Natural killer cell (primary cell): ENCODE measurements at regions not wholly inside any gene's neighbourhood (a gene's known extent, or its start where the extent isn't known, plus 50 kb on each side); places are given as distances from the start of the nearest gene placed in this dataset.

ENCODE experiments used
- ATAC-seq, 3 donors: fragments of 150-1000 bp in 2 of 3; fragments of 200-7000 bp in 1 of 3; cut with Tn5 transposase; 1 replicate in 1 of 3; 2 replicates in 2 of 3; pipeline ENCODE4 v1.10.0; 2021; ENCODE audit warnings: mild to moderate bottlenecking in 2 of 3, moderate library complexity in 2 of 3
- DNase-seq, 2 donors: peaks; one replicate each; pipeline versions ENCODE4 v3.0.0 to v3.0.0-alpha.2; 2013 to 2021; ENCODE audit warnings: mixed read lengths in 1 of 2
- H3K27ac ChIP-seq: one replicate; pipeline ENCODE4 v1.5.1; 2013; ENCODE audit warnings: mild to moderate bottlenecking, low read length
- H3K27me3 ChIP-seq: one replicate; pipeline ENCODE4 v1.6.1; 2013; ENCODE audit warnings: low read length; ENCODE audit not compliant: control insufficient read depth, insufficient read depth
- H3K36me3 ChIP-seq: one replicate; pipeline ENCODE4 v1.6.1; 2013; ENCODE audit warnings: low read length; ENCODE audit not compliant: control insufficient read depth, insufficient read depth
- H3K4me1 ChIP-seq: one replicate; pipeline ENCODE4 v1.6.1; 2013; ENCODE audit warnings: low read length; ENCODE audit not compliant: control insufficient read depth, insufficient read depth
- H3K4me3 ChIP-seq: one replicate; pipeline ENCODE4 v1.5.1; 2013; ENCODE audit warnings: low read length
- H3K9me3 ChIP-seq: one replicate; pipeline ENCODE4 v1.6.1; 2013; ENCODE audit warnings: low read length; ENCODE audit not compliant: control insufficient read depth, insufficient read depth
- H3K27ac Mint-ChIP-seq, 2 donors: one replicate each; pipeline ENCODE4 v1.8.0; 2022; ENCODE audit warnings: mild to moderate bottlenecking in 2 of 2, mixed read lengths in 2 of 2, moderate library complexity in 1 of 2
- H3K27me3 Mint-ChIP-seq, 2 donors: one replicate each; pipeline ENCODE4 v1.8.0; 2022; ENCODE audit warnings: low read depth in 2 of 2, mixed read lengths in 2 of 2
- H3K36me3 Mint-ChIP-seq: one replicate; pipeline ENCODE4 v1.8.0; 2022; ENCODE audit warnings: mixed read lengths
- H3K4me1 Mint-ChIP-seq, 2 donors: one replicate each; pipeline ENCODE4 v1.8.0; 2022; ENCODE audit warnings: mixed read lengths in 2 of 2
- H3K4me3 Mint-ChIP-seq: one replicate; pipeline ENCODE4 v1.8.0; 2022; ENCODE audit warnings: mild to moderate bottlenecking, moderate library complexity, mixed read lengths
- H3K9me3 Mint-ChIP-seq, 2 donors: one replicate each; pipeline ENCODE4 v1.8.0; 2022; ENCODE audit warnings: mixed read lengths in 2 of 2
- CTCF ChIP-seq: fragments of 200-600 bp; IDR thresholded peaks from one replicate; pipeline ENCODE4 v1.8.0; 2022; ENCODE audit warnings: antibody characterized with exemption
- WGBS: methylation state at CpG from one replicate; pipeline ENCODE4 v1.1.7; 2013; ENCODE audit warnings: missing lambda C conversion rate; ENCODE audit not compliant: insufficient coverage; 5-methylcytosine and 5-hydroxymethylcytosine counted together
- intact Hi-C: fragments of 100-400 bp; cut with micrococcal nuclease; formaldehyde crosslinking; loops from one replicate; pipeline ENCODE4 v1.14.2; 2022

- ATAC-seq, result no peak
- no peak overlapping the region for H3K4me3 ChIP-seq
- Mint-ChIP-seq H3K36me3 (no peaks in the 10 kb centered on the region), H3K4me1 (no peaks in the 10 kb centered on the region), H3K9me3 (no peaks in the 10 kb centered on the region), H3K27ac (no peak overlapping the region), H3K27me3 (peaks cover 0 to 2% of the 10 kb centered on the region in 2 donors), H3K4me3 (no peak overlapping the region)
- no peak for DNase-seq
- TF ChIP-seq CTCF, result no peak
- H3K9me3 ChIP-seq, result no peaks in the 10 kb centered on the region
- intact Hi-C loops, result no loop called here
- H3K27ac ChIP-seq, result no peak overlapping the region
- WGBS, result 83% methylated on average over 11 of the region's 11 CpGs
- no peaks in the 10 kb centered on the region for H3K4me1 ChIP-seq
- H3K36me3 ChIP-seq, result no peaks in the 10 kb centered on the region
- H3K27me3 ChIP-seq, result no peaks in the 10 kb centered on the region
Measured at GRCh38 chr1:67608661-67609576, 76.1 kb upstream of the GADD45A start.

- H3K27me3 ChIP-seq, result no peaks in the 10 kb centered on the region
- Mint-ChIP-seq H3K36me3 (no peaks in the 10 kb centered on the region), H3K27ac (no peak overlapping the region), H3K4me3 (no peak overlapping the region), H3K4me1 (no peaks in the 10 kb centered on the region), H3K27me3 (peaks cover 0 to 1% of the 10 kb centered on the region in 2 donors), H3K9me3 (no peaks in the 10 kb centered on the region)
- H3K27ac ChIP-seq, result no peak overlapping the region
- no peaks in the 10 kb centered on the region for H3K4me1 ChIP-seq
- no peak for TF ChIP-seq CTCF
- no peaks in the 10 kb centered on the region for H3K36me3 ChIP-seq
- H3K4me3 ChIP-seq, result no peak overlapping the region
- no peaks in the 10 kb centered on the region for H3K9me3 ChIP-seq
- 85% methylated on average over 10 of the region's 10 CpGs for WGBS
- DNase-seq (no peak), ATAC-seq (no peak)
- intact Hi-C loops, result no loop called here
Measured at GRCh38 chr1:67609577-67610341, 75.2 kb upstream of the GADD45A start.

GRCh38 chr1:67610450-67610849, 74.6 kb upstream of the GADD45A start:
- Histone ChIP-seq H3K4me3 (no peak overlapping the region), H3K27ac (no peak overlapping the region), H3K4me1 (no peaks in the 10 kb centered on the region), H3K9me3 (no peaks in the 10 kb centered on the region), H3K36me3 (no peaks in the 10 kb centered on the region), H3K27me3 (no peaks in the 10 kb centered on the region)
- ATAC-seq, result no peak
- Mint-ChIP-seq H3K9me3 (no peaks in the 10 kb centered on the region), H3K4me3 (no peak overlapping the region), H3K36me3 (no peaks in the 10 kb centered on the region), H3K27me3 (peaks cover 4 to 7% of the 10 kb centered on the region in 2 donors), H3K4me1 (no peaks in the 10 kb centered on the region), H3K27ac (no peak overlapping the region)
- no peak for TF ChIP-seq CTCF
- no peak for DNase-seq
- WGBS, result 69% methylated on average over 5 of the region's 5 CpGs
- intact Hi-C loops, result no loop called here
